Neuronal stem cell (in vitro differentiated cells): ENCODE measurements at regions not wholly inside any gene's neighbourhood (a gene's known extent, or its start where the extent isn't known, plus 50 kb on each side); places are given as distances from the start of the nearest gene placed in this dataset.

ENCODE experiments used
- DNase-seq: peaks from one replicate; pipeline ENCODE4 v3.0.0-alpha.2; 2013; ENCODE audit warnings: low spot score
- H2AFZ ChIP-seq: one replicate; pipeline ENCODE4 v1.6.1; 2013; ENCODE audit warnings: mild to moderate bottlenecking, low read length, inconsistent platforms
- H2AK5ac ChIP-seq: 2 replicates; pipeline ENCODE4 v1.6.1; 2013; ENCODE audit warnings: low read depth, mild to moderate bottlenecking, inconsistent platforms, low read length, moderate library complexity, mixed read lengths
- H2BK120ac ChIP-seq: 2 replicates; pipeline ENCODE4 v1.6.1; 2013; ENCODE audit warnings: low read depth, mild to moderate bottlenecking, inconsistent platforms, low read length, moderate library complexity, mixed read lengths
- H2BK12ac ChIP-seq: one replicate; pipeline ENCODE4 v1.6.1; 2013; ENCODE audit warnings: low read length, inconsistent platforms
- H2BK15ac ChIP-seq: 2 replicates; pipeline ENCODE4 v1.6.1; 2013; ENCODE audit warnings: mild to moderate bottlenecking, low read length, inconsistent platforms, mixed read lengths
- H2BK5ac ChIP-seq: one replicate; pipeline ENCODE4 v1.6.1; 2013; ENCODE audit warnings: inconsistent platforms, mild to moderate bottlenecking, low read length, moderate library complexity
- H3K14ac ChIP-seq: one replicate; pipeline ENCODE4 v1.6.1; 2013; ENCODE audit warnings: low read length, inconsistent platforms
- H3K18ac ChIP-seq: 2 replicates; pipeline ENCODE4 v1.6.1; 2013; ENCODE audit warnings: low read length, inconsistent platforms
- H3K23ac ChIP-seq: 2 replicates; pipeline ENCODE4 v1.6.1; 2013; ENCODE audit warnings: low read depth, mild to moderate bottlenecking, mixed read lengths, low read length, inconsistent platforms; ENCODE audit not compliant: poor library complexity
- H3K27ac ChIP-seq: replicated peaks from 3 replicates; pipeline ENCODE4 v1.5.1; 2013; ENCODE audit warnings: low read length, inconsistent platforms
- H3K27me3 ChIP-seq, 3 experiments: 2 replicates each; pipeline ENCODE4 v1.6.1; 2013; ENCODE audit warnings: low read length in 3 of 3, mild to moderate bottlenecking in 2 of 3, inconsistent platforms in 1 of 3, low read depth in 1 of 3, mixed read lengths in 1 of 3, moderate library complexity in 1 of 3; ENCODE audit not compliant: control insufficient read depth in 3 of 3, insufficient read depth in 3 of 3
- H3K36me3 ChIP-seq, 2 donors: replicated peaks in 1 of 2; 2 replicates each; pipeline ENCODE4 v1.6.1; 2013; ENCODE audit warnings: low read length in 2 of 2; ENCODE audit not compliant: control insufficient read depth in 2 of 2, insufficient read depth in 2 of 2
- H3K4ac ChIP-seq: 2 replicates; pipeline ENCODE4 v1.6.1; 2013; ENCODE audit warnings: inconsistent platforms, mild to moderate bottlenecking, low read length, moderate library complexity
- H3K4me1 ChIP-seq, 2 donors: 1 replicate in 1 of 2; 2 replicates in 1 of 2; pipeline ENCODE4 v1.6.1; 2013; ENCODE audit warnings: low read length in 2 of 2, low read depth in 1 of 2; ENCODE audit not compliant: control insufficient read depth in 2 of 2, insufficient read depth in 1 of 2
- H3K4me2 ChIP-seq: one replicate; pipeline ENCODE4 v1.6.1; 2013; ENCODE audit warnings: mild to moderate bottlenecking, low read length, inconsistent platforms; ENCODE audit not compliant: insufficient read depth, poor library complexity, severe bottlenecking
- H3K4me3 ChIP-seq, 2 donors: 2 replicates each; pipeline ENCODE4 v1.5.1; 2013; ENCODE audit warnings: low read length in 2 of 2, mild to moderate bottlenecking in 2 of 2, inconsistent platforms in 1 of 2, moderate library complexity in 1 of 2
- H3K79me1 ChIP-seq: one replicate; pipeline ENCODE4 v1.6.1; 2013; ENCODE audit warnings: low read depth, mild to moderate bottlenecking, inconsistent platforms, low read length, moderate library complexity
- H3K9ac ChIP-seq: one replicate; pipeline ENCODE4 v1.6.1; 2013; ENCODE audit warnings: mild to moderate bottlenecking, low read depth, low read length, inconsistent platforms; ENCODE audit not compliant: poor library complexity
- H3K9me3 ChIP-seq, 2 donors: replicated peaks in 1 of 2; 2 replicates each; pipeline versions ENCODE3 to v1.6.1; 2013; ENCODE audit warnings: low read length in 2 of 2, mild to moderate bottlenecking in 2 of 2, inconsistent platforms in 1 of 2, low read depth in 1 of 2, mixed read lengths in 1 of 2, moderate library complexity in 1 of 2; ENCODE audit not compliant: control insufficient read depth in 2 of 2, insufficient read depth in 1 of 2
- H4K8ac ChIP-seq: one replicate; pipeline ENCODE4 v1.6.1; 2013; ENCODE audit warnings: low read depth, mild to moderate bottlenecking, inconsistent platforms, low read length, moderate library complexity
- H4K91ac ChIP-seq: one replicate; pipeline ENCODE4 v1.6.1; 2013; ENCODE audit warnings: low read length, low read depth, mild to moderate bottlenecking, inconsistent platforms; ENCODE audit not compliant: poor library complexity
- WGBS, 2 donors: extraction: QIAGEN DNeasy Blood & Tissue Kit; methylation state at CpG; one replicate each; pipeline ENCODE4 v1.1.7; 2013; ENCODE audit warnings: missing lambda C conversion rate in 2 of 2, mixed read lengths in 1 of 2; ENCODE audit not compliant: insufficient read length in 2 of 2, insufficient replicate concordance in 1 of 2; ENCODE audit errors: extremely low coverage in 2 of 2; 5-methylcytosine and 5-hydroxymethylcytosine counted together

- H2BK5ac ChIP-seq: no peak overlapping the region
- no peak overlapping the region for H3K4ac ChIP-seq
- no peaks in the 10 kb centered on the region for H3K27me3 ChIP-seq
- no peak overlapping the region for H2BK12ac ChIP-seq
- no peak for DNase-seq
- no peak overlapping the region for H3K4me3 ChIP-seq
- no peak overlapping the region for H2BK15ac ChIP-seq
- no peak overlapping the region for H3K14ac ChIP-seq
- no peak overlapping the region for H2AK5ac ChIP-seq
- no peak overlapping the region for H2BK120ac ChIP-seq
- no peaks in the 10 kb centered on the region for H3K36me3 ChIP-seq
- H4K91ac ChIP-seq: no peak overlapping the region
- no peak overlapping the region for H3K9ac ChIP-seq
- no peak overlapping the region for H3K27ac ChIP-seq
- H3K4me2 ChIP-seq: no peak overlapping the region
- no CpG with 5 or more reads among the region's 1 CpG for WGBS, 2 donors
- H3K9me3 ChIP-seq: no peaks in the 10 kb centered on the region
- H3K23ac ChIP-seq: no peak overlapping the region
- H2AFZ ChIP-seq: no peak overlapping the region
- no peak overlapping the region for H4K8ac ChIP-seq
- no peak overlapping the region for H3K18ac ChIP-seq
- H3K4me1 ChIP-seq: peaks cover 0 to 1% of the 10 kb centered on the region in 2 donors
- no peaks in the 10 kb centered on the region for H3K79me1 ChIP-seq
Observed at GRCh38 chr11:87859636-87860035, 315.6 kb downstream of the RAB38 start.

GRCh38 chr11:87851827-87852226 is 323.4 kb downstream of the RAB38 start:
- no peak overlapping the region for H3K4me2 ChIP-seq
- no peak overlapping the region for H2BK120ac ChIP-seq
- H3K14ac ChIP-seq: no peak overlapping the region
- H2BK5ac ChIP-seq: no peak overlapping the region
- WGBS, 2 donors: no CpG with 5 or more reads among the region's 1 CpG
- H2BK12ac ChIP-seq: no peak overlapping the region
- no peak overlapping the region for H3K4me3 ChIP-seq
- H3K27me3 ChIP-seq: no peaks in the 10 kb centered on the region
- no peaks in the 10 kb centered on the region for H3K79me1 ChIP-seq
- H4K8ac ChIP-seq: no peak overlapping the region
- H2BK15ac ChIP-seq: no peak overlapping the region
- no peak overlapping the region for H3K4ac ChIP-seq
- no peak overlapping the region for H3K27ac ChIP-seq
- H3K18ac ChIP-seq: no peak overlapping the region
- H3K23ac ChIP-seq: no peak overlapping the region
- H3K9me3 ChIP-seq: no peaks in the 10 kb centered on the region
- no peak overlapping the region for H4K91ac ChIP-seq
- no peaks in the 10 kb centered on the region for H3K4me1 ChIP-seq
- no peak for DNase-seq
- H3K36me3 ChIP-seq: no peaks in the 10 kb centered on the region
- no peak overlapping the region for H2AK5ac ChIP-seq
- no peak overlapping the region for H3K9ac ChIP-seq
- H2AFZ ChIP-seq: no peak overlapping the region

GRCh38 chr11:87851234-87851633 is 324.0 kb downstream of the RAB38 start:
- Histone ChIP-seq H3K9ac (no peak overlapping the region), H3K14ac (no peak overlapping the region), H2BK12ac (no peak overlapping the region), H3K4ac (no peak overlapping the region), H3K4me2 (no peak overlapping the region), H2BK120ac (no peak overlapping the region), H3K36me3 (no peaks in the 10 kb centered on the region), H2AFZ (no peak overlapping the region), H3K27me3 (no peaks in the 10 kb centered on the region), H2BK5ac (no peak overlapping the region), H3K18ac (no peak overlapping the region), H4K8ac (no peak overlapping the region), H3K9me3 (no peaks in the 10 kb centered on the region), H3K79me1 (no peaks in the 10 kb centered on the region), H3K4me3 (no peak overlapping the region), H2AK5ac (no peak overlapping the region), H2BK15ac (no peak overlapping the region), H4K91ac (no peak overlapping the region), H3K23ac (no peak overlapping the region), H3K27ac (no peak overlapping the region), H3K4me1 (no peaks in the 10 kb centered on the region)
- no CpG with 5 or more reads among the region's 2 CpGs for WGBS, 2 donors
- DNase-seq: no peak

- Histone ChIP-seq H3K4me3 (no peak overlapping the region), H3K27ac (no peak overlapping the region), H2BK5ac (no peak overlapping the region), H4K8ac (no peak overlapping the region), H2AFZ (no peak overlapping the region), H2BK120ac (no peak overlapping the region), H2BK15ac (no peak overlapping the region), H3K4me2 (no peak overlapping the region), H3K27me3 (no peaks in the 10 kb centered on the region), H2AK5ac (no peak overlapping the region), H4K91ac (no peak overlapping the region), H3K79me1 (no peaks in the 10 kb centered on the region), H3K14ac (no peak overlapping the region), H2BK12ac (no peak overlapping the region), H3K4ac (no peak overlapping the region), H3K23ac (no peak overlapping the region), H3K9ac (no peak overlapping the region), H3K4me1 (no peaks in the 10 kb centered on the region), H3K18ac (no peak overlapping the region), H3K36me3 (no peaks in the 10 kb centered on the region), H3K9me3 (no peaks in the 10 kb centered on the region)
- no CpG with 5 or more reads among the region's 2 CpGs for WGBS, 2 donors
- DNase-seq: no peak
Observed at GRCh38 chr11:87849216-87849615, 326.0 kb downstream of the RAB38 start.
